ENCODE measurements at regions not wholly inside any gene's neighbourhood (a gene's known extent, or its start where the extent isn't known, plus 50 kb on each side); places are given as distances from the start of the nearest gene placed in this dataset.

DNA sequence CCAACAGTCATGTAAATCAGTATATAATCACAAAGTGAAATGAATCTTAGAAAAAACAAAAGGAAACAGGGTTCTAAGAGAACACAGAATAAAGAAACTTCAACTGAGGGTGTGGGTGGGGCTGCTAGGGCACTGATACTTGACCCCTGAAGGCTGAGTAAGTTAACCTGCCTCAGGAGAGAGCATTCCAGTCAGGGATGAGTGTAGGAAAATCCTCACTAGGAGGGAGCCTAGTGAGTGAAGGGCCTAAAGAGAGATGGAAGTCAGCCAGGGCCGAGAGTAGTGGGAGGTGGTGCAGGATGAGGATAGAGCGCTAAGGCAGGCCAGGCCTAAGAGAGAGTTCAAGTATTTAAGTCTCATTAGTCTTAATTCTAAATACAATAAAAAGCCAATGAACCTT is 342.6 kb downstream of the SATB2 start:
- Histone ChIP-seq H3K36me3 (ENCODE audit: low read depth) (no peaks in the 10 kb centered on the region), H2AFZ (no peak overlapping the region), H3K27me3 (ENCODE audit: insufficient read depth, low read depth) (no peaks in the 10 kb centered on the region), H3K4me2 (no peak overlapping the region), H3K9me2 (ENCODE audit: insufficient read depth) (no peaks in the 10 kb centered on the region), H3K27ac (no peak overlapping the region), H4K20me1 (ENCODE audit: insufficient read depth) (no peaks in the 10 kb centered on the region), H3F3A (ENCODE audit: insufficient read depth, low read depth) (no peaks in the 10 kb centered on the region), H3K9me3 (ENCODE audit: insufficient read depth, low read depth) (no peaks in the 10 kb centered on the region), H3K79me2 (ENCODE audit: low read depth) (no peaks in the 10 kb centered on the region), H3K4me1 (replicated peaks; ENCODE audit: insufficient read depth) (no peaks in the 10 kb centered on the region), H3K4me3 (no peak overlapping the region)
- ChIA-PET POLR2A (ENCODE audit: unreplicated experiment) (no interaction called here), CTCF (no interaction called here)
- no peak for DNase-seq
- TF ChIP-seq, protein P1, sequence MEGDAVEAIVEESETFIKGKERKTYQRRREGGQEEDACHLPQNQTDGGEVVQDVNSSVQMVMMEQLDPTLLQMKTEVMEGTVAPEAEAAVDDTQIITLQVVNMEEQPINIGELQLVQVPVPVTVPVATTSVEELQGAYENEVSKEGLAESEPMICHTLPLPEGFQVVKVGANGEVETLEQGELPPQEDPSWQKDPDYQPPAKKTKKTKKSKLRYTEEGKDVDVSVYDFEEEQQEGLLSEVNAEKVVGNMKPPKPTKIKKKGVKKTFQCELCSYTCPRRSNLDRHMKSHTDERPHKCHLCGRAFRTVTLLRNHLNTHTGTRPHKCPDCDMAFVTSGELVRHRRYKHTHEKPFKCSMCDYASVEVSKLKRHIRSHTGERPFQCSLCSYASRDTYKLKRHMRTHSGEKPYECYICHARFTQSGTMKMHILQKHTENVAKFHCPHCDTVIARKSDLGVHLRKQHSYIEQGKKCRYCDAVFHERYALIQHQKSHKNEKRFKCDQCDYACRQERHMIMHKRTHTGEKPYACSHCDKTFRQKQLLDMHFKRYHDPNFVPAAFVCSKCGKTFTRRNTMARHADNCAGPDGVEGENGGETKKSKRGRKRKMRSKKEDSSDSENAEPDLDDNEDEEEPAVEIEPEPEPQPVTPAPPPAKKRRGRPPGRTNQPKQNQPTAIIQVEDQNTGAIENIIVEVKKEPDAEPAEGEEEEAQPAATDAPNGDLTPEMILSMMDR (conservative IDR thresholded peaks at IDR 0.05) = no peak
- TF ChIP-seq EZH2 (IDR thresholded peaks at IDR 0.05; ENCODE audit: low read depth) = no peak
- intact Hi-C loops (cut with micrococcal nuclease; ENCODE audit: unreplicated experiment) = no loop called here
- BruUV-seq (replicated peaks) = no TSS peak

DNA sequence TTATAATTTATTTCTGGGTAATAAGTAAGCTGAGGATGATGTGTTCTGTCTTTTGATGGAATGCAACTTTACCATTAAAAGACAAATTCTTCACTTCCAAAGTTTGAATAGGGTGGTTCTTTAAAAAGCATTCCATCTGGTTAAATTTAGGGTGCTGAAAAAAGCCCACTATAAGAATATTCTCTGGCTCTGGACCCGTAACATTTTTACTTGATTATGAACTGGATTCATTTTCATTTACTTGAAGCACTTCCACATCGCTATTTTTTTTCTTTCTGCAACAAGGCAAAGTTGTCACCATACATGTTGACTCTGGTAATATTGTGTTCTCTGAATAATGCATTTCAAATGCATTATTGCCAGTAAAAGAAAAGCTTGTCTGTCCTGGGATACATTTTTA is 344.6 kb downstream of the SATB2 start:
- no peak overlapping the region for H2AFZ ChIP-seq
- BruUV-seq (replicated peaks) = no TSS peak
- POLR2A ChIA-PET (ENCODE audit: unreplicated experiment) = no interaction called here
- no peaks in the 10 kb centered on the region for H3K79me2 ChIP-seq (ENCODE audit: low read depth)
- DNase-seq = no peak
- no peak overlapping the region for H3K4me3 ChIP-seq
- H3K27ac ChIP-seq = no peak overlapping the region
- no peaks in the 10 kb centered on the region for H3K9me3 ChIP-seq (ENCODE audit: insufficient read depth, low read depth)
- no peaks in the 10 kb centered on the region for H3K27me3 ChIP-seq (ENCODE audit: insufficient read depth, low read depth)
- intact Hi-C loops (cut with micrococcal nuclease; ENCODE audit: unreplicated experiment) = no loop called here
- H3K36me3 ChIP-seq (ENCODE audit: low read depth) = no peaks in the 10 kb centered on the region
- CTCF ChIA-PET = no interaction called here
- no peaks in the 10 kb centered on the region for H3F3A ChIP-seq (ENCODE audit: insufficient read depth, low read depth)
- H3K9me2 ChIP-seq (ENCODE audit: insufficient read depth) = no peaks in the 10 kb centered on the region
- H4K20me1 ChIP-seq (ENCODE audit: insufficient read depth) = no peaks in the 10 kb centered on the region
- no peaks in the 10 kb centered on the region for H3K4me1 ChIP-seq (replicated peaks; ENCODE audit: insufficient read depth)
- no peak overlapping the region for H3K4me2 ChIP-seq
- TF ChIP-seq EZH2 (IDR thresholded peaks at IDR 0.05; ENCODE audit: low read depth) = no peak
- TF ChIP-seq, protein P1 (conservative IDR thresholded peaks at IDR 0.05) = no peak

DNA sequence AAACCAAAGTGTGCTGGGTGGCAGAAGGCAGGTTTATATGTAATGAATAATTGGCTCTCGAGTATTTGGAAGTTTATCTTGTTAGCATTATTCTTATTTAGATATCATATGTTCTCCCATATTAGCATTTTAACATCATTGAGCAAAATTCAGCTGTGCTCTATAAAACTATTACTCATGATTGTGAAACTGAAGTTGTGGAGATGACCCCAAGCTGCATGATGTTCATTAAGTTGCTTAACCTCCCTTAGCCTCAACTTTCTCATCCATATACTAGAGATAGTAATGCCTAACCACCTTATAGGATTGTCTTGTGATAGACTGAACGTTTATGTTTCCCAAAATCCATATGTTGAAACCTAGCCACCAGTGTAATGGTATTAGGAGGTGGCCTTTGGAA is 346.3 kb downstream of the SATB2 start:
- H2AFZ ChIP-seq = no peak overlapping the region
- TF ChIP-seq, protein P1 (conservative IDR thresholded peaks at IDR 0.05) = no peak
- no peak for TF ChIP-seq EZH2 (IDR thresholded peaks at IDR 0.05; ENCODE audit: low read depth)
- no peak overlapping the region for H3K27ac ChIP-seq
- no peak for DNase-seq
- no peak overlapping the region for H3K4me3 ChIP-seq
- H3K27me3 ChIP-seq (ENCODE audit: insufficient read depth, low read depth) = no peaks in the 10 kb centered on the region
- H3K9me2 ChIP-seq (ENCODE audit: insufficient read depth) = no peaks in the 10 kb centered on the region
- ChIA-PET CTCF (no interaction called here), POLR2A (ENCODE audit: unreplicated experiment) (no interaction called here)
- H3K4me2 ChIP-seq = no peak overlapping the region
- no peaks in the 10 kb centered on the region for H3K4me1 ChIP-seq (replicated peaks; ENCODE audit: insufficient read depth)
- H3K9me3 ChIP-seq (ENCODE audit: insufficient read depth, low read depth) = no peaks in the 10 kb centered on the region
- no peaks in the 10 kb centered on the region for H4K20me1 ChIP-seq (ENCODE audit: insufficient read depth)
- no peaks in the 10 kb centered on the region for H3K36me3 ChIP-seq (ENCODE audit: low read depth)
- no peaks in the 10 kb centered on the region for H3F3A ChIP-seq (ENCODE audit: insufficient read depth, low read depth)
- no TSS peak for BruUV-seq (replicated peaks)
- intact Hi-C loops (cut with micrococcal nuclease; ENCODE audit: unreplicated experiment) = no loop called here
- H3K79me2 ChIP-seq (ENCODE audit: low read depth) = no peaks in the 10 kb centered on the region

Data from PC-9 (cell line).